ENCODE measurements at regions not wholly inside any gene's neighbourhood (a gene's known extent, or its start where the extent isn't known, plus 50 kb on each side); places are given as distances from the start of the nearest gene placed in this dataset.
A peak's percentile ranks its signal among the peaks of the same experiment; 100 is the strongest.

DNA sequence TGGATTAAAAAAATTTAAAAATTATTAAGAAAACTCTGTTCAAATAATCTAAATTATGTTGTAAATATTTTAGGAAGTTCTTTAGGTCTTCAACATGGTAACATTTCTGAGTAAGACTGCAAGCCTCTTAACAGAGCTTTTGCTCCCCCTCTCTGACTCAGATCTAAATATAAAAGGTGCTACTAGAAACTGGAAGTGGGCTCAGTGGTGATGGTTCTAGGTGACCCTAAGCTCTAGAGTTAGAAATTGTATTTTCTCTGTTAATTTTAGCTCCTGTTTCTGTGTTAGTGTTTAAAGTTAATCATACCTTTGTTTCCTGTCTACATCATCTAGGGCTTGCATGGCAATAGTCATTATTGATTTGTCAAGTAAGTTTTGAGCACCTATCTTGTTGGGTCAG, 159.9 kb upstream of the MEIS2 start:
- no peak for DNase-seq (ENCODE audit: low read depth)
- Histone ChIP-seq H3K36me3 (ENCODE audit: control insufficient read depth, insufficient read depth, low read length) (no peaks in the 10 kb centered on the region), H3K4me3 (ENCODE audit: low read depth, low read length) (no peak overlapping the region), H3K27me3 (ENCODE audit: control insufficient read depth, insufficient read depth, low read length) (no peaks in the 10 kb centered on the region)
- TF ChIP-seq, protein P1, sequence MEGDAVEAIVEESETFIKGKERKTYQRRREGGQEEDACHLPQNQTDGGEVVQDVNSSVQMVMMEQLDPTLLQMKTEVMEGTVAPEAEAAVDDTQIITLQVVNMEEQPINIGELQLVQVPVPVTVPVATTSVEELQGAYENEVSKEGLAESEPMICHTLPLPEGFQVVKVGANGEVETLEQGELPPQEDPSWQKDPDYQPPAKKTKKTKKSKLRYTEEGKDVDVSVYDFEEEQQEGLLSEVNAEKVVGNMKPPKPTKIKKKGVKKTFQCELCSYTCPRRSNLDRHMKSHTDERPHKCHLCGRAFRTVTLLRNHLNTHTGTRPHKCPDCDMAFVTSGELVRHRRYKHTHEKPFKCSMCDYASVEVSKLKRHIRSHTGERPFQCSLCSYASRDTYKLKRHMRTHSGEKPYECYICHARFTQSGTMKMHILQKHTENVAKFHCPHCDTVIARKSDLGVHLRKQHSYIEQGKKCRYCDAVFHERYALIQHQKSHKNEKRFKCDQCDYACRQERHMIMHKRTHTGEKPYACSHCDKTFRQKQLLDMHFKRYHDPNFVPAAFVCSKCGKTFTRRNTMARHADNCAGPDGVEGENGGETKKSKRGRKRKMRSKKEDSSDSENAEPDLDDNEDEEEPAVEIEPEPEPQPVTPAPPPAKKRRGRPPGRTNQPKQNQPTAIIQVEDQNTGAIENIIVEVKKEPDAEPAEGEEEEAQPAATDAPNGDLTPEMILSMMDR (IDR thresholded peaks at IDR 0.05; ENCODE audit: insufficient read depth, low read length, poor library complexity, severe bottlenecking), result no peak

DNA sequence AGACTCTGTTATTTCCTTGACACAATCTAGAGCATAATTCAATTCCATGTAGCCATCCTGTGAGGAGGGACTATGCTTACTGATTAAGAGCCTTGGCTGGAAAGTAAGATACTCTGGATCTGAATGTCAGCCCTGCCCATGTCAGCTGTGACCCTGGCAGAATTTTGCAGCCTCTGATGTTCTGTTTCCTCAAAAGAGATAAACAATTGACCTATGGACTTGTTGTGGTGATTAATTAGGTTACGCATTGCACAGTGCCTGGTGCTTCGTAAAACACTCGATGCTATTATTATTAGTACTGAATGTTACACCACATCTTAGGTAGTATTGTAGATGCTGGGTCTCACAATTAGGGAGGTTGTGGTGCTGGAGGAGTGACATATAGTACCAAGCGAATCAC, 161.3 kb upstream of the MEIS2 start:
- no peak for DNase-seq (ENCODE audit: low read depth)
- Histone ChIP-seq H3K36me3 (ENCODE audit: control insufficient read depth, insufficient read depth, low read length) (no peaks in the 10 kb centered on the region), H3K4me3 (ENCODE audit: low read depth, low read length) (no peak overlapping the region), H3K27me3 (ENCODE audit: control insufficient read depth, insufficient read depth, low read length) (no peaks in the 10 kb centered on the region)
- TF ChIP-seq, protein P1 (IDR thresholded peaks at IDR 0.05; ENCODE audit: insufficient read depth, low read length, poor library complexity, severe bottlenecking), result no peak

DNA sequence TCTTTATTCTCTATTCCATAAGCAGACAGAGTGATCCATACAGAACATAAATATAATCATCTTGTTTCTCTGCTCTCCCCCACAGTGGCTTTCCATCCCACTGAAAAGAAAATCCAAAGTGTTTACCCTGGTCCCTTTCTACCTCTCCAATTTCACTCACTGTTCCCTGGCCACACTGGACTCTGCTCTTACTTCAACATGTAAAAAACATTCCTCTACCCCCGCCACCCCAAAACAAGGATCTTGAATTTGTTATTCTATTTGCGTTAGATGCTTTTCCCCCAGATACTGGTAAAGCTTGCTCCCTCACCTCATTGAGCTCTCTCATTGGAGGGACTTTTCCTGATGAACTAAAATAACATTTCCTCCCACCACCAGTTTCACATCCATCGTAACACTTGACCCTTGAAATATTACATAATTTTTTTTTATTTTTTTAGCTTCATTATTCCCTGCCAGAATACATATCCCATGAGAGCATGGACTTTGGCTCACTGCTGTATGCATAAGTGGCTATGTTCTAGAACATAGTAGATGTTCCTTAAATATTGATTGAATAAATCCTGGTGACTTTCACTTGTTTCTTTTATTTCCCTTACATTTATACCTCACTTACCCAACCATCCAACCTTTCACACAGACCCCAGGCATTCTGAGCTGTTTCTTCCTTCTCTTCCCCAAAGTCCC, 162.7 kb upstream of the MEIS2 start:
- no peak for DNase-seq (ENCODE audit: low read depth)
- no peaks in the 10 kb centered on the region for H3K27me3 ChIP-seq (ENCODE audit: control insufficient read depth, insufficient read depth, low read length)
- H3K4me3 ChIP-seq (ENCODE audit: low read depth, low read length), result no peak overlapping the region
- H3K36me3 ChIP-seq (ENCODE audit: control insufficient read depth, insufficient read depth, low read length), result no peaks in the 10 kb centered on the region
- TF ChIP-seq, protein P1 (IDR thresholded peaks at IDR 0.05; ENCODE audit: insufficient read depth, low read length, poor library complexity, severe bottlenecking), result no peak

DNA sequence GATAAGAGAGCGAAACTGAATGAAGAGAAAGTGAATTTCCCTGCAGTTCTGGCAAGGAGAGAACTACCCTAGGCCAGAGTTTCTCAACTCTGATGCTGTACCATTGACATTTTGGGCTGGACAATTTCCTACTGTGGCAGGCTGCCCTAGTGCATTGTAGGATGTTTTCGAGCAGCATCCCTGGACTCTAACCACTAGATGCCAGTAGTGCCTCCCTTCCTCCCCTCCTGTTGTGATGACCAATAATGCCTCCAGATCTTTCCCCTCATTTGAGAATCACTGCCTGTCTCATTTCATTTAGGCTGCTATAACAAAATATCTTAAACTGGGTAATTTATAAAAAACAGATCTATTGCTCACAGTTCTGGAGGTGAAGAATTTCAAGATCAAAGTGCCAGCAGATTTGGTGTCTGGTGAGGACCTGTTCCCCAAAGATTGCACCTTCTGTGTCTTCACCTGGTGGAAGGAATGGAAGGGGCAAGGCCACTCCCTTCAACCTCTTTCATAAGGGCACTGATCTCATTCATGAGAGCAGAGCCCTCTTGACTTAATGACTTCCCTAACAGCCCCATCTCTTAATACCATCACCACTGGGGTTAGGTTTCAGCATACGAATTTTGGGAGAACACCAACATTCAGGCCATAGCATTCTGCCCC, 188.9 kb upstream of the MEIS2 start:
- DNase-seq (ENCODE audit: low read depth), result no peak
- TF ChIP-seq, protein P1 (IDR thresholded peaks at IDR 0.05; ENCODE audit: insufficient read depth, low read length, poor library complexity, severe bottlenecking), result peak; percentile 61
- Histone ChIP-seq H3K4me3 (ENCODE audit: low read depth, low read length) (no peak overlapping the region), H3K36me3 (ENCODE audit: control insufficient read depth, insufficient read depth, low read length) (no peaks in the 10 kb centered on the region), H3K27me3 (ENCODE audit: control insufficient read depth, insufficient read depth, low read length) (no peaks in the 10 kb centered on the region)

DNA sequence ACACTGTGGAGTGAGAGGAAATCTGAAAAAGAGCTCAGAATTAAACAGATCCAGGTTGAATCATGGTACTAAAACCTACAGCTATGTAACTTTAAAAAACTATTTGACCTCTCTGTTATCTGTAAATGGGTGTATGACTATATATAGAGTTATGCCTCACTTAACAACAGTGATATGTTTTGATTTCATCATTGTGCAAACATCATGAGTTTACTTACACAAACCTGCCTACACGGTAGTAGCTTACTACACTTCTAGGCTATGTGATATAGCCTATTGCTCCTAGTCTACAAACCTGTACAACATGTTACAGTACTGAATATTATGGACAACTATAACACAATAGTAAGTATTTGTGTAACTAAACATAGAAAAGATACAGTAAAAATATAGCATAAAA, 191.6 kb upstream of the MEIS2 start:
- no peaks in the 10 kb centered on the region for H3K36me3 ChIP-seq (ENCODE audit: control insufficient read depth, insufficient read depth, low read length)
- H3K4me3 ChIP-seq (ENCODE audit: low read depth, low read length), result no peak overlapping the region
- no peaks in the 10 kb centered on the region for H3K27me3 ChIP-seq (ENCODE audit: control insufficient read depth, insufficient read depth, low read length)
- DNase-seq (ENCODE audit: low read depth), result no peak
- TF ChIP-seq, protein P1 (IDR thresholded peaks at IDR 0.05; ENCODE audit: insufficient read depth, low read length, poor library complexity, severe bottlenecking), result no peak

DNA sequence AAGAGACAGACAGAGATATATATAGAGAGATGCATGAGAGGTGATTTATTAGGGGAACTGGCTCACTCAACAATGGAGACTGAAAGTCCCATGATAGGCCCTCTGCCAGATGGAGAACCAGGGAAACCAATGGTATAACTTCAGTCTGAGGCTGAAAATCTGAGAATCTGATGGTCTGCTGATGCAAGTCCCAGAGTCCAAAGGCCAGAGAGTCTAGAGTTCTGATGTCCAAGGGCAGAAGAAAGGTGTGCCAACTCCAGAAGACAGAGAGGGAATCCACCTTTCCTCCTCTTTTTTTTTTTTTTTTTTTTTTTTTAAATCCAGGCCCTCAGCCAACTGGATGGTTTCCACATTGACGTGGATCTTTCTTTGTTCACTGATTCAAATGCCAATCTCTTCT, 197.9 kb upstream of the MEIS2 start:
- no peaks in the 10 kb centered on the region for H3K36me3 ChIP-seq (ENCODE audit: control insufficient read depth, insufficient read depth, low read length)
- TF ChIP-seq, protein P1 (IDR thresholded peaks at IDR 0.05; ENCODE audit: insufficient read depth, low read length, poor library complexity, severe bottlenecking), result no peak
- H3K27me3 ChIP-seq (ENCODE audit: control insufficient read depth, insufficient read depth, low read length), result no peaks in the 10 kb centered on the region
- DNase-seq (ENCODE audit: low read depth), result no peak
- no peak overlapping the region for H3K4me3 ChIP-seq (ENCODE audit: low read depth, low read length)

All from kidney epithelial cell (primary cell).